Hepatocyte (in vitro differentiated cells): ENCODE measurements at regions not wholly inside any gene's neighbourhood (a gene's known extent, or its start where the extent isn't known, plus 50 kb on each side); places are given as distances from the start of the nearest gene placed in this dataset.

ENCODE experiments used
- DNase-seq: peaks from one replicate; pipeline ENCODE4 v3.0.0-alpha.2; 2016; ENCODE audit warnings: low spot score
- H2AFZ ChIP-seq: fragments of 200-600 bp; sonication (generic); 2 replicates; pipeline ENCODE4 v1.6.0; 2016; ENCODE audit warnings: antibody characterized with exemption, mild to moderate bottlenecking
- H3K27ac ChIP-seq: fragments of 200-600 bp; sonication (generic); 2 replicates; pipeline ENCODE4 v1.5.1; 2016; ENCODE audit warnings: mild to moderate bottlenecking
- H3K27me3 ChIP-seq: fragments of 200-600 bp; sonication (generic); 2 replicates; pipeline ENCODE4 v1.6.1; 2016
- H3K36me3 ChIP-seq: fragments of 200-600 bp; sonication (generic); replicated peaks from 2 replicates; pipeline ENCODE4 v1.5.1; 2016; ENCODE audit warnings: low read depth; ENCODE audit not compliant: insufficient read depth
- H3K4me1 ChIP-seq: fragments of 200-600 bp; sonication (generic); 2 replicates; pipeline ENCODE4 v1.5.1; 2016; ENCODE audit warnings: mild to moderate bottlenecking, moderate library complexity; ENCODE audit not compliant: insufficient read depth
- H3K4me2 ChIP-seq: fragments of 200-600 bp; sonication (generic); 2 replicates; pipeline ENCODE4 v1.6.0; 2016
- H3K4me3 ChIP-seq: fragments of 200-600 bp; sonication (generic); 2 replicates; pipeline ENCODE4 v1.5.1; 2016; ENCODE audit warnings: mild to moderate bottlenecking
- H3K79me2 ChIP-seq: fragments of 200-600 bp; sonication (generic); 2 replicates; pipeline ENCODE4 v1.6.0; 2017; ENCODE audit warnings: mild to moderate bottlenecking
- H3K9me2 ChIP-seq: fragments of 200-600 bp; sonication (generic); replicated peaks from 2 replicates; pipeline ENCODE4 v1.6.0; 2017; ENCODE audit warnings: mild to moderate bottlenecking; ENCODE audit not compliant: insufficient read depth
- H3K9me3 ChIP-seq: fragments of 200-600 bp; sonication (generic); 2 replicates; pipeline ENCODE4 v1.5.1; 2016; ENCODE audit warnings: low read depth, mild to moderate bottlenecking
- H4K20me1 ChIP-seq: fragments of 200-600 bp; sonication (generic); 2 replicates; pipeline ENCODE4 v1.6.0; 2016; ENCODE audit warnings: mild to moderate bottlenecking; ENCODE audit not compliant: insufficient read depth, poor library complexity, severe bottlenecking
- EZH2 ChIP-seq: fragments of 200-600 bp; sonication (generic); IDR thresholded peaks from 2 replicates; pipeline ENCODE4 v1.6.1; 2016; ENCODE audit warnings: antibody characterized with exemption, mild to moderate bottlenecking, borderline replicate concordance
- EZH2phosphoT487 ChIP-seq: fragments of 200-600 bp; sonication (generic); IDR thresholded peaks from one replicate; pipeline ENCODE4 v1.6.1; 2018; ENCODE audit warnings: antibody characterized with exemption, mild to moderate bottlenecking, low read depth, moderate library complexity; ENCODE audit not compliant: unreplicated experiment, severe bottlenecking
- WGBS: methylation state at CpG from one replicate; pipeline ENCODE4 v1.1.6; 2016; ENCODE audit warnings: low lambda C conversion rate; ENCODE audit errors: missing lambda C conversion rate; 5-methylcytosine and 5-hydroxymethylcytosine counted together
- TF ChIP-seq, protein P1 (sequence below): fragments of 200-600 bp; sonication (generic); IDR thresholded peaks from 2 replicates; pipeline ENCODE4 v1.5.1; 2016; ENCODE audit warnings: antibody characterized with exemption, mild to moderate bottlenecking; ENCODE audit not compliant: poor library complexity

DNA sequence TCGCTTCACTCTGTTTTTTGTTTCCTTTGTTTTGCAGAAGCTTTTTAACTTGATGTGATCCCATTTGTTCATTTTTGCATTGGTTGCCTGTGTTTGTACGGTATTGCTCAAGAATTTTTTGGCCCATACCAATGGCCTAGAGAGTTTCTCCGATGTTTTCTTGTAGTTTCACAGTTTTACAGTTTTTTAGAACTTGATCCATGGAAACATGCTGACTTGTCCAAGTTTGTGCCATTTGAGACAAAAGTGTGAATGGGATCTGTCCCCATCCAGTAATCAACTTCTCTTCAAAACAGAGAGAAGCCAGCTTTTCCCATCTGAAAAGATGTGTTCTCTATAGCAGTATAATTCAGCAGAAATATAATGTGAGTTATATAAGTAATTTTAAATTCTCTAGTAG is 266.5 kb upstream of the LRTM1 start:
- H3K9me2 ChIP-seq = no peaks in the 10 kb centered on the region
- TF ChIP-seq EZH2phosphoT487 = no peak
- TF ChIP-seq EZH2 = no peak
- TF ChIP-seq, protein P1, sequence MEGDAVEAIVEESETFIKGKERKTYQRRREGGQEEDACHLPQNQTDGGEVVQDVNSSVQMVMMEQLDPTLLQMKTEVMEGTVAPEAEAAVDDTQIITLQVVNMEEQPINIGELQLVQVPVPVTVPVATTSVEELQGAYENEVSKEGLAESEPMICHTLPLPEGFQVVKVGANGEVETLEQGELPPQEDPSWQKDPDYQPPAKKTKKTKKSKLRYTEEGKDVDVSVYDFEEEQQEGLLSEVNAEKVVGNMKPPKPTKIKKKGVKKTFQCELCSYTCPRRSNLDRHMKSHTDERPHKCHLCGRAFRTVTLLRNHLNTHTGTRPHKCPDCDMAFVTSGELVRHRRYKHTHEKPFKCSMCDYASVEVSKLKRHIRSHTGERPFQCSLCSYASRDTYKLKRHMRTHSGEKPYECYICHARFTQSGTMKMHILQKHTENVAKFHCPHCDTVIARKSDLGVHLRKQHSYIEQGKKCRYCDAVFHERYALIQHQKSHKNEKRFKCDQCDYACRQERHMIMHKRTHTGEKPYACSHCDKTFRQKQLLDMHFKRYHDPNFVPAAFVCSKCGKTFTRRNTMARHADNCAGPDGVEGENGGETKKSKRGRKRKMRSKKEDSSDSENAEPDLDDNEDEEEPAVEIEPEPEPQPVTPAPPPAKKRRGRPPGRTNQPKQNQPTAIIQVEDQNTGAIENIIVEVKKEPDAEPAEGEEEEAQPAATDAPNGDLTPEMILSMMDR = no peak
- no peak overlapping the region for H2AFZ ChIP-seq
- H3K27ac ChIP-seq = no peak overlapping the region
- H3K36me3 ChIP-seq = no peaks in the 10 kb centered on the region
- no peak for DNase-seq
- H3K4me3 ChIP-seq = no peak overlapping the region
- 95% methylated on average over 3 of the region's 3 CpGs for WGBS
- H3K4me2 ChIP-seq = no peak overlapping the region
- no peaks in the 10 kb centered on the region for H3K9me3 ChIP-seq
- no peaks in the 10 kb centered on the region for H3K79me2 ChIP-seq
- no peaks in the 10 kb centered on the region for H3K27me3 ChIP-seq
- no peaks in the 10 kb centered on the region for H3K4me1 ChIP-seq
- H4K20me1 ChIP-seq = no peaks in the 10 kb centered on the region

DNA sequence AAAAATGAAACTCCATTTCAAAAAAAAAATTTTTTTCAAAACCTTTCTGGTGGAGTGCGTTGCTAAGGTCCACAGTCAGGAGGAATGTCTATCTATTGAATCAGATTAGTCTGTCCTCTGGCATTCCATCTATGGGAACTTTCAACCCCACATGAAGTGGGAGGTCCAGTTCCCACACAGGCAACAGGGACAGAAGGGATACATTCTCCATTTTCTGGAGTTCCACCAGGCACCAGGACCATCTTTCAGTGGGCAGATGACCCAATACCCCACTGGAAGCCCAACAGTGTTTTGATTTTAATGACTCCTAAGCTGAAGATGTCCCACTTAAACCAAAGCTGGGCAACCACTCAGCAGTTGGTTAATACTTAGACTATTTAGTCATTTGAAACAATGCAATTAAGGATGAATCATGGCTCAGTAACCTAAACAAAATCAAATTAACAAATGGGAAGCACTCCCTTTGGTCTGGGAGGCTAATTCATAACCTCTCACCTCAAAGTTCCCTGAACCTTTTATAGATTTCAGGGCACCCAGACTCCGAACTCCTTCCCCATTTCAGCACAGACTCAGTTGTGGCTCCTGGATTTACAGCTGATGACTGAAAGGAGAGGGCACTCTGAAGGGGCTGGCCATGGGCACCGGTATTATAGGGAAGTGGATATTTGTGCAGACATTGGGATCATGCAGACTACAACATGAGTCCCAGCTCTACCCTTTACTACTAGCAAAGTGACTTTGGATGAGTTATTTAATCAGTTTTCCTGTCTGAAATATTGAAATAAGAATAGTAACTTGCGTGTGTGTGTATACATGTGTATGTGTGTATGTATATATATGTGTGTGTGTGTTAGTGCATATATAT is 264.3 kb upstream of the LRTM1 start:
- Histone ChIP-seq H4K20me1 (no peaks in the 10 kb centered on the region), H3K4me2 (no peak overlapping the region), H3K9me2 (no peaks in the 10 kb centered on the region), H3K79me2 (no peaks in the 10 kb centered on the region), H2AFZ (no peak overlapping the region), H3K9me3 (no peaks in the 10 kb centered on the region), H3K36me3 (no peaks in the 10 kb centered on the region), H3K27ac (no peak overlapping the region), H3K4me3 (no peak overlapping the region), H3K27me3 (no peaks in the 10 kb centered on the region), H3K4me1 (no peaks in the 10 kb centered on the region)
- TF ChIP-seq EZH2 = no peak
- TF ChIP-seq, protein P1 = no peak
- 86% methylated on average over 4 of the region's 4 CpGs for WGBS
- no peak for DNase-seq

DNA sequence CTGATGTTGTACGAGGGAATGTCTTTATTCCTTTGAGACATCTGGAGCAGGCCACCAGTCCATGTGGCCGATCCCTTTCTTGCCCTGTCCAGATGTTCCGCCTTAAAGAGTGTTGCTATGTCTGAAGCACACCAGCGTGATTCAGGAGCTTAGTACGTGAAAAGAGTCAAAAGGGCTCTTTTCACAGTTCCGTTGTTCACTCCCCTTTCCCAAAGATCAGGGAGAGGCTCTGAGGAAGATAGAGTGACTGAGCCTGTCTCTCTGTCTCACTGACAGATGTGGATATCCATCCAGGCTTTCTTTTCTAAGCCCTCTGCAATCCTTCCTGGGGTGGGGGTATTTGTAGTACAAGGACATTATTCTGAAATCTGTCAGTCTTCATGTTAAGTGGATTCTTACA is 262.5 kb upstream of the LRTM1 start:
- 53% methylated on average over 6 of the region's 6 CpGs for WGBS
- no peak for DNase-seq
- no peak overlapping the region for H3K4me3 ChIP-seq
- no peaks in the 10 kb centered on the region for H3K36me3 ChIP-seq
- TF ChIP-seq EZH2phosphoT487 (no peak), EZH2 (no peak)
- TF ChIP-seq, protein P1 = no peak
- H3K9me2 ChIP-seq = no peaks in the 10 kb centered on the region
- H4K20me1 ChIP-seq = no peaks in the 10 kb centered on the region
- H3K27ac ChIP-seq = peak overlapping the region; percentile 46
- H2AFZ ChIP-seq = no peak overlapping the region
- H3K4me2 ChIP-seq = no peak overlapping the region
- H3K9me3 ChIP-seq = no peaks in the 10 kb centered on the region
- no peaks in the 10 kb centered on the region for H3K79me2 ChIP-seq
- H3K4me1 ChIP-seq = no peaks in the 10 kb centered on the region
- H3K27me3 ChIP-seq = no peaks in the 10 kb centered on the region
